AG20443 (cell line): ENCODE measurements at regions not wholly inside any gene's neighbourhood (a gene's known extent, or its start where the extent isn't known, plus 50 kb on each side); places are given as distances from the start of the nearest gene placed in this dataset.
A peak's percentile ranks its signal among the peaks of the same experiment; 100 is the strongest.

Experiments used
- DNase-seq: peaks from one replicate; pipeline ENCODE4 v3.0.0; 2012; ENCODE audit warnings: low spot score, mixed read lengths

DNA sequence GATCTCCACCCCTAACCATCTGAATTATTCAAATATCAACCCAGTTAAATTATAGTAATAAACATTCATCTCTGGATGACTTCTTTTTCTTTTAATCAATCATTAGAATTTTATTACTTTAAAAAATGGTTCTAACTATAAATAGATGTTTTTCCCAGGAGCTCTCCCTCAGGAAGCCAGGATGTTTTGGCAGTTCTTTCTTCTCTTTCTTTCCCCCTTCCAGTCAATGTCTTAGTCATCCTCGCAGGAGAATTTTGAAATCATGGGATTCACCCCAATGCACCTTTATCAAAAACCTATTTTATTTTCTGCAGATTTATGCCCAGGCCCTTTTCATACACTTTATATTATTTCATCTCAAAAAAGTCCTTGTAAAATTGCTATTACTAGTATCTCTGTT lies 711.6 kb downstream of the CDH11 start:
- DNase-seq = no peak

GRCh38 chr16:64409783-64410210 lies 712.1 kb downstream of the CDH11 start:
- peak; percentile 13 for DNase-seq

GRCh38 chr16:64408699-64409098 lies 713.2 kb downstream of the CDH11 start:
- DNase-seq = no peak

- DNase-seq = no peak
These were observed 715.1 kb downstream of the CDH11 start for GRCh38 chr16:64406770-64407181.

DNA sequence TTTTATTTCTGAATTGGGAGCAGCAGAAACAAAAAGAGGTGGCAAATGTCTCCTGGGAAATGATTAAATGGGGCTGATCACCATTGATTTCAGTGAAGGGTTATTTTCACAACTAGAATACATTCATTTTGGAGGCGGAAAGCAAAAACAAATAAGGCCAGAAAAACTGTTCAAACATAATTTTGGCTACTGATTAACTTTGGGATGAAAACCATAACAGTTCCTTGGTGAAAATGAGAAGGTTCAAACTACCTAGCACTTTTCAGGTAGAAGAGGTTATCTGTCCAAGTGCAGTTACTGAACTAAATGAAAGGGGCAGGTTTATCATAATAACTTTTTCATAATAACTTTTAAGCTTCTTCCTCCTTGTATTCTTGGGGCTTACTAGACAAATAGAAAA lies 718.5 kb downstream of the CDH11 start:
- no peak for DNase-seq

DNA sequence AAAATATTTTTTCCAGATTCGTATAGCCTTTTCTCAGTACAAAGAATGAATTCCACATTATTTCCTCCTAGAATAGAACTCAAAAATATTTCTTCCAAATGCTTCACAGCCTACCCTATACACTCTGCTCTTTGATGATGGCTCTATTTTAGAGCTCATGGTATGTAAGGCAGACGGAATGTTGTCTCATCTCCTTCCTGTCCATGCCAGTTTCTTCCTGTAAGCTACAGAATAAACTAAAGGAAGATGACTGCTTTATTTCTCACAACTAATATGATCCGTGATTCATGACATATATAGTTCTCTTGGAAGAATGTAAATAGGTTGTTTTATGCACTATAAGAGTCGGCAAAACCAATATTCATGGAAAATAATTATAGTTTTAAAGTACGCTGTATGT lies 723.1 kb downstream of the CDH11 start:
- DNase-seq = no peak

GRCh38 chr16:64397945-64398508 lies 723.8 kb downstream of the CDH11 start:
- peak; percentile 31 for DNase-seq

DNA sequence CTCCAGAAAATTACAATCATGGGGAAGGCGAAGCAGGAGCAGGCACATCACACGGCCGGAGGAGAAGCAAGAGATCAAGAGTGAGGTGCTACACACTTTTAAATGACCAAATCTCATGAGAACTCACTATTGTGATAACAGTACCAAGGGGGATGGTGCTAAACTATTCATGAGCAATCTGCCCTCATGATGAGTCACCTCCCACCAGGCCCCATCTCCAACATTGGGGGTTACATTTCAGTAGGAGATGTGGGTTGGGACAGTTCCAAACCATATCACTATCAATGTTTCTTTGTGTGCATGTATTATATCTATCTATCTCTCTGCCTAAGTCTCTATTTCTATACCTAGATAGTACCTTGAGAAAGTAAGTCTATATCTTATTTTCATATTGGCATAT lies 724.8 kb downstream of the CDH11 start:
- no peak for DNase-seq

DNA sequence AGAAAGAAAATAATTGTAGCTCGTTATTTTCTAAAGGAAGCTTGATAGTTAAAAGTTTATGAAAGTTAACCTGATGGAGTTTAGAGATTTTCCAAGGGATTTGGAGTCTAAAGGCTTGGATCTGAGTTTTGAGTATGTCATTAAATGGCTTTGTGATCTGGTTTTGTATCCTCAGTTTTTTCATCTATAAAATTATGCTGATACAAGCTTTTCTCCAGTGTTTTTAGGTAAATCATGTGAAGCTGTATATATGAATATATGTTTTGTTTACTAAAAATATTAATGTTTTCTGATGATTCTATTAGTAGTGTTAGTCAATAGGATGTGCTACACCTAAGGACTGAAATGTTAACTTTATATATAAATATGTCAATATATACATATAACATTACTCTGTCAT lies 727.8 kb downstream of the CDH11 start:
- DNase-seq = no peak

GRCh38 chr16:64392456-64392855 lies 729.4 kb downstream of the CDH11 start:
- no peak for DNase-seq

GRCh38 chr16:64391063-64391600 lies 730.7 kb downstream of the CDH11 start:
- peak; percentile 30 for DNase-seq

GRCh38 chr16:64390102-64390501 lies 731.8 kb downstream of the CDH11 start:
- DNase-seq = no peak

DNA sequence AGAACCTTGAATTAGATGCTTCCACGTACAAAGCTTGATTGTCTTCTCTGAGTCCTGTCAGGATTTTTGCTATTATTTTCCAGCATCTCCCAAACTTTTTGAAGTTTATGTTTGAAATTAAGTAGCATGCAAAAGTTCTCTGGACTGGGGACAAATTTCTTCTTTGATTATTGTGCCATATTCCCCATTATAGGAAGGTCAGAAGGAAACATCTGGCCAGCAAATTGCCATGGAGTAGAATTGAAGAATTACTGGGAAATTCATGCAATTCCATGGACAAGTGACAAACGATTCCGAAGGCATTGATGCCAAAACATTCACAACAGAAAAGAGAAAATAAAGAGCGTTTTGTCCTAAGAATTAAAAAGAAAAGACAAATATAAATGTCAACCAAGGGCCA lies 737.2 kb downstream of the CDH11 start:
- no peak for DNase-seq

DNA sequence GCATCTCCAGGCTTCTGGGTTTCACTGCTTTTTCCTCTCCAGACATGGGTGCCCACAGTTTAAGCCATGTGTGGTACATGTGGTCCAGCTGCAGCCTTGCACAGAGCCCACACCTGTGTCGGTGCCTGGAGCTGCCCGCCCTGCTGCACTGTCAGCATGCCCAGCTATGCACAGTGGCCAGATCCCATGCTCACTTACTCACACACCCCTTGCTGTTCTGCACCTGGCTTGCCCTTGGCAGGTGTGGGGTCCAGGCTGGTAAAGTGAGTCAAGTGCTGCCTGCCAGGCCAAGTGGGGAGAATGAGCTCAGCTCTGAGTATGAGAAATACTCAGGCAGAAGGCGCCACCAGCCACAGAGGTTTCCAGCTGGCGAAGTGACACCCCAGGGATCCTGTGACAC lies 739.9 kb downstream of the CDH11 start:
- no peak for DNase-seq

DNA sequence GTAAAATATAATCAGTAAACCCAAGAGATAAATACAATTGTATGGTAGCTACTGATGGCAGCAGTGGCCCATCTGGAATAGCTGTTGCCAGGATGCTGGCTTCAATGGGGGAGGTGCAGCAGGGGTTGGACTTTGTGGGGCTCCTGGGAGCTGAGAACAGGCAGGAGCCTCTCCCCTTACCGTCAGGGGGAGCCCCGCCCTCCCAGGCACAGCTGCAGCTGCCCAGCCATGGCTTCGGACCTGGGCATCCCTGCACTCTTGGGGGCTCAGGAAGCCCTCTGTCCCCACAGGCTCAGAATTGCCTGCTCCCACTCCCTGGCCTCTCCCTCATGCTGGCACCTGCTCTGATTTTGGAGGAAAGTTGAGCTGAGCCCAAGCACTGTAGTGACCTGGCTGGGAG lies 741.1 kb downstream of the CDH11 start:
- no peak for DNase-seq

GRCh38 chr16:64375391-64375980 lies 746.4 kb downstream of the CDH11 start:
- peak; percentile 41 for DNase-seq

- no peak for DNase-seq
These were observed 751.8 kb downstream of the CDH11 start for GRCh38 chr16:64370112-64370511.

GRCh38 chr16:64365448-64365931 lies 756.4 kb downstream of the CDH11 start:
- no peak for DNase-seq

GRCh38 chr16:64364894-64365293 lies 757.0 kb downstream of the CDH11 start:
- DNase-seq = no peak

DNA sequence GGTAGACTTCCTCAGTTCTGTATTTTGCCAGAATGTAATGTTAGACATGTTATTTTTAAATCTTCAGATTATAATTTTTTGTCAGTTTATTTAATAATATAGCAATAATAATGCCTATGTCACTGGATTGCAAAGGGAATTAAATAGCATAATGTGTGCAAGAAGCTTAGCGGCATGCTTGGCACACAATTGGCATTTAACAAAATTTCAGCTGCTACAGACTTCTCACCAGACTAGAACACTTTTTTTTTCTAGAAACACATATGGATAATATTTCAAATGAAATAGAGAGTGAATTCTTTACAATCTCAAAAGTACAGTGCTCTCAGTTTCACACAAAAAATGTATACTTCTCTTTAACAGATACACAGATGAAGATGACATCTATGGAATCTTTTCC lies 757.4 kb downstream of the CDH11 start:
- DNase-seq = no peak

DNA sequence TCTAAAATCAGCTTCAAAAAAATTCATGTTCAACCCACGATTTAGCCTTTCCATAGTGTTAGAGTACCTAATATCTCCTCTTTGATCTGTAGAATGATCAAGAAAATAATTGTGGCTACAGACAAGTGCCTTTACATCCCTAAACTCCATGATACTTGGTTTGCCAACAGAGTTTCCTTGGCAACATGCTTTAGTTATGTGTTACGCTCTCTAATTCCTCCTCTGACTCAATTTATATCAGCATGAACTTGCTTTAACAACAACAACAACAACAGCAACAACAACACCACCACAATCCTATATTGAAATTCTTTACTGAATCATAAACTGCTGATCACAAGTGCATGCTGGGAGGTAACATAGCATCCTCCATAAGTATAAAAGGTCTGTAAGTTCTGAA lies 757.8 kb downstream of the CDH11 start:
- no peak for DNase-seq

- no peak for DNase-seq
These were observed 758.8 kb downstream of the CDH11 start for GRCh38 chr16:64363039-64363438.

DNA sequence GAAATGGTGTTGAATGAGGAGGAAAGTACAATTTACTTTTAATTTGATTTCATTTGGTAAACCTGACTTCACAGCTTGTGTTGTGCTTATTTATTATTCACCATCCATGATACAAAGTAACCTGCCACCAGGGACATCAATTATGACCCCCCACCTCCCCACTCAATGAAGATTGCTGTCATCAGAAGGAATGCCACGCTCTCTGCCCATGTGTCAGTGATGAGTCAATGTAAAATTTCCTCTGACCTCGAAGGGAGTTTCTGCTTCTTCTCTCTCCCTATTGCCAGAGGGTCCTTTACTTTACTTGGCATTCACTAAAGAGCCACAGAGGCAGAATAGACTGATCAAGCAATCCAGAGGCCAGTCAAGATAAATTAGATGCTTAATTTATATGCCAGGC lies 759.7 kb downstream of the CDH11 start:
- peak; percentile 18 for DNase-seq

DNA sequence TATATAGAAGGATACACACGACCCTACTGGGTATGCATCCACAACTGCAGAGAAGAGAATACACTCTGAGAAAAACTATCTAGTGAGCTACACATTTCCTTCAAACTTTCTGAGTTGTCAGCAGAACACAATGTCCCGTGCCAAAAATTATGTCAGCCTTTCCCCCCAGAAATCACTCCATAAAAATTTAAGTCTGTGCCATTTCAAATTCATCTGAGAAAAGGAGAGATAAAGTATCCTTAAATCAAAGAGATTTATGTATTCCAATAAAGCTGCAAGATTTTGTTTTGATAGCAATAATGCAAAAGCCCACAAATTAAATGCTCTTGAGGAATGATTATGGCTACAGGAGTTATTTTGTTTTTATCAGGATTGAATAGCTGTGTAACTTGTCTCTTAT lies 760.1 kb downstream of the CDH11 start:
- DNase-seq = no peak
